Transverse colon (tissue), 4 donors: ENCODE measurements at regions not wholly inside any gene's neighbourhood (a gene's known extent, or its start where the extent isn't known, plus 50 kb on each side); places are given as distances from the start of the nearest gene placed in this dataset.
"Not testable (repeated sequence)": the region's sequence is repeated elsewhere in the genome, so short reads cannot be mapped to it uniquely, and the experiment has no call there.

Source experiments
- DNase-seq: peaks from one replicate; pipeline ENCODE4 v3.0.0-alpha.2; 2019
- H3K27ac ChIP-seq, 4 donors: fragments of 200-600 bp; sonication (generic); 2 replicates each; pipeline ENCODE4 v1.5.1; 2016 to 2018; ENCODE audit warnings: inconsistent platforms in 4 of 4
- H3K27me3 ChIP-seq: fragments of 200-600 bp; sonication (generic); 2 replicates; pipeline ENCODE4 v1.5.1; 2017; ENCODE audit warnings: inconsistent platforms
- H3K36me3 ChIP-seq, 4 donors: fragments of 200-600 bp; sonication (generic); 2 replicates each; pipeline ENCODE4 v1.5.1; 2017 to 2019; ENCODE audit warnings: inconsistent platforms in 4 of 4
- H3K4me1 ChIP-seq, 4 donors: fragments of 200-600 bp; sonication (generic); 2 replicates each; pipeline ENCODE4 v1.5.1; 2017 to 2020; ENCODE audit warnings: inconsistent platforms in 4 of 4
- H3K4me3 ChIP-seq, 4 donors: fragments of 200-600 bp; sonication (generic); 1 replicate in 1 of 4; 2 replicates in 3 of 4; pipeline versions ENCODE4 v1.5.1 to v1.6.1; 2017 to 2019; ENCODE audit warnings: inconsistent platforms in 4 of 4
- H3K9me3 ChIP-seq, 2 donors: fragments of 200-600 bp; sonication (generic); 2 replicates each; pipeline ENCODE4 v1.5.1; 2017 to 2019; ENCODE audit warnings: inconsistent platforms in 2 of 2
- EP300 ChIP-seq: sonication (generic); formaldehyde crosslinking; IDR thresholded peaks from one replicate; pipeline ENCODE4 v1.6.1; 2017; ENCODE audit warnings: antibody characterized with exemption, low read depth
- POLR2A ChIP-seq: fragments of 450-650 bp; IDR thresholded peaks from one replicate; pipeline ENCODE4 v1.6.1; 2016; ENCODE audit warnings: antibody characterized with exemption, mild to moderate bottlenecking, moderate library complexity
- POLR2AphosphoS5 ChIP-seq, 3 donors: sonication (generic); formaldehyde crosslinking; IDR thresholded peaks; one replicate each; pipeline ENCODE4 v1.6.1; 2016; ENCODE audit warnings: antibody characterized with exemption in 3 of 3
- WGBS, 2 donors: methylation state at CpG; one replicate each; pipeline ENCODE4 v1.1.5; 2018; ENCODE audit warnings: low coverage in 1 of 2; 5-methylcytosine and 5-hydroxymethylcytosine counted together
- in situ Hi-C, 4 donors: fragments of 200-750 bp; cut with MboI; loops; one replicate each; pipeline versions ENCODE4 v1.15.0 to v1.15.1; 2017; ENCODE audit warnings: low sequenced_read_pairs in 3 of 4, low pct_ligation_motif_present in 1 of 4, low pct_unique_long_range_greater_than_20kb in 1 of 4
- intact Hi-C: fragments of 100-400 bp; cut with DNase I; formaldehyde crosslinking; loops from one replicate; pipeline ENCODE4 v1.15.1; 2023; ENCODE audit warnings: low total_unique reads
- TF ChIP-seq, protein P1 (sequence below), 5 experiments: fragments of 200-600 bp in 3 of 5; fragments of 450-650 bp in 2 of 5; sonication (generic) in 3 of 5; IDR thresholded peaks; 1 replicate in 2 of 5; 2 replicates in 3 of 5; pipeline ENCODE4 v1.5.1; 2016 to 2017; ENCODE audit warnings: antibody characterized with exemption in 5 of 5, inconsistent platforms in 3 of 5, mild to moderate bottlenecking in 2 of 5, moderate library complexity in 1 of 5

DNA sequence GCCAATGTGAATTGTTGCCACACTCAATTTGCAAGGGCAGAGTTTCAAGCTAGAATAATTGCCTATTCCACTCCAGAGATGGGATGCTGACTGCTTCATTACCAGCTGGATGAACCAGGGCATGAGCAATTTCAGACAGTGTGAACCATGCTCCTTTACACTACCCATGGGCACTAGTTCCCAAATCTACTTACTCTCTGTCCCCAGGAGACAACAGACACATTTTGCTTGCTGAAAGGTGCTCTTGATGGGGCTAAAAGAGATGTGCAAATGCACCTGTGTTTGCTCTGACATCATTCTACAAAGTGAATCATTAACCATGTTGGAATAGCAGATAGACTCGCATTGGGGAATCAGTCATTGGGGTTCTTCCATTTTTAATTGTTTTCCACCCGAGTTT is 522.3 kb upstream of the NUDT12 start:
- H3K27me3 ChIP-seq, result no peaks in the 10 kb centered on the region
- no peaks in the 10 kb centered on the region for H3K4me1 ChIP-seq
- no peak overlapping the region for H3K4me3 ChIP-seq
- in situ Hi-C loops, result no loop called here
- TF ChIP-seq EP300, result no peak
- TF ChIP-seq POLR2AphosphoS5 (IDR thresholded peaks at IDR 0.05), result no peak
- no peak for TF ChIP-seq POLR2A
- TF ChIP-seq, protein P1, sequence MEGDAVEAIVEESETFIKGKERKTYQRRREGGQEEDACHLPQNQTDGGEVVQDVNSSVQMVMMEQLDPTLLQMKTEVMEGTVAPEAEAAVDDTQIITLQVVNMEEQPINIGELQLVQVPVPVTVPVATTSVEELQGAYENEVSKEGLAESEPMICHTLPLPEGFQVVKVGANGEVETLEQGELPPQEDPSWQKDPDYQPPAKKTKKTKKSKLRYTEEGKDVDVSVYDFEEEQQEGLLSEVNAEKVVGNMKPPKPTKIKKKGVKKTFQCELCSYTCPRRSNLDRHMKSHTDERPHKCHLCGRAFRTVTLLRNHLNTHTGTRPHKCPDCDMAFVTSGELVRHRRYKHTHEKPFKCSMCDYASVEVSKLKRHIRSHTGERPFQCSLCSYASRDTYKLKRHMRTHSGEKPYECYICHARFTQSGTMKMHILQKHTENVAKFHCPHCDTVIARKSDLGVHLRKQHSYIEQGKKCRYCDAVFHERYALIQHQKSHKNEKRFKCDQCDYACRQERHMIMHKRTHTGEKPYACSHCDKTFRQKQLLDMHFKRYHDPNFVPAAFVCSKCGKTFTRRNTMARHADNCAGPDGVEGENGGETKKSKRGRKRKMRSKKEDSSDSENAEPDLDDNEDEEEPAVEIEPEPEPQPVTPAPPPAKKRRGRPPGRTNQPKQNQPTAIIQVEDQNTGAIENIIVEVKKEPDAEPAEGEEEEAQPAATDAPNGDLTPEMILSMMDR (IDR thresholded peaks at IDR 0.05), result no peak
- intact Hi-C loops, result no loop called here
- H3K9me3 ChIP-seq, result no peaks in the 10 kb centered on the region
- H3K27ac ChIP-seq, result no peak overlapping the region
- no peak for DNase-seq
- 50 to 67% methylated on average over 2 of the region's 2 CpGs for whole genome bisulfite sequencing, 2 donors
- H3K36me3 ChIP-seq, result no peaks in the 10 kb centered on the region

DNA sequence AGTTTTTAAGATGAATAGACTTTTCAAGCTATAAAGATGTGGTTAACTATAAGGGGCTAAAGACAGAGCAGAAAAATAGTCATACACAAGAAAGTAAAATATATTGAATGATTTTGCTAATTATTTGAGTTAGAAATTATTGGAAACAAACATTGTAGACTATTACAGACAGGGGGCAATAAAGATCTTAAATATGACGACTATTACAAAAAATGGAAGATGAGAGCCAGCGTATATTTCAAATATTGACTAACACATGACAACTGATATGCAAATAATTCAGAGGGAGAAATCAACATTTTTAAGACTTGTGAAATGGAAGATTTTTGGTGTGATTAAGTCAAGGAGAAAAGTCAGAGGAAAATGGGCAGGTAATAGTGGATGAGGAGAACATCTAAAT is 520.2 kb upstream of the NUDT12 start:
- intact Hi-C loops (no loop called here), in situ Hi-C loops (no loop called here)
- WGBS, 2 donors, result 80 to 84% methylated on average over 2 of the region's 2 CpGs
- no peaks in the 10 kb centered on the region for H3K9me3 ChIP-seq
- H3K4me3 ChIP-seq, result no peak overlapping the region
- H3K4me1 ChIP-seq, result no peaks in the 10 kb centered on the region
- H3K27me3 ChIP-seq, result no peaks in the 10 kb centered on the region
- TF ChIP-seq, protein P1 (IDR thresholded peaks at IDR 0.05), result no peak
- TF ChIP-seq POLR2AphosphoS5 (IDR thresholded peaks at IDR 0.05) (no peak), EP300 (no peak)
- no peaks in the 10 kb centered on the region for H3K36me3 ChIP-seq
- no peak for DNase-seq
- no peak overlapping the region for H3K27ac ChIP-seq

DNA sequence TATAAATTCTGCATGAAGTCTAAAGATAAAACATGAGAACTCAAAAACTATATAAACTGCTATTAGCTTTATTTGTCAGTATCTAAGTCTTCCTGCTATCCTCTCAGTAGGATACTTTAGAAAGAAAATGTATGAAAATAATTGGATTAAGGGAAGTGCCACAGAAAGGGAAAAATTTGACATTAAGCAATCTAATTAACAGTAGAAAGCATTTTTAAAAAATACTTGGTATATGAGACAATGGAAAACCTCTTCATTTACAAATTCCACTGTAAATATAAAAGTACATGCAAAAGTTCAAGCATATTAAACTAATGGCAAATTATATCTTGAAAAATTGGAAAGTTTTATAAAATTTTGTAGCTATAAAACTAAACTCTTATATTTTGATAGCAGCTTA is 518.6 kb upstream of the NUDT12 start:
- no peaks in the 10 kb centered on the region for H3K36me3 ChIP-seq
- H3K27me3 ChIP-seq, result no peaks in the 10 kb centered on the region
- no peak overlapping the region for H3K4me3 ChIP-seq
- H3K9me3 ChIP-seq, result no peaks in the 10 kb centered on the region
- no peak for DNase-seq
- H3K4me1 ChIP-seq, result no peaks in the 10 kb centered on the region
- intact Hi-C loops, result no loop called here
- in situ Hi-C loops, result no loop called here
- TF ChIP-seq POLR2A, result no peak
- no peak for TF ChIP-seq EP300
- TF ChIP-seq POLR2AphosphoS5 (IDR thresholded peaks at IDR 0.05), result no peak
- TF ChIP-seq, protein P1 (IDR thresholded peaks at IDR 0.05), result no peak
- no peak overlapping the region for H3K27ac ChIP-seq

DNA sequence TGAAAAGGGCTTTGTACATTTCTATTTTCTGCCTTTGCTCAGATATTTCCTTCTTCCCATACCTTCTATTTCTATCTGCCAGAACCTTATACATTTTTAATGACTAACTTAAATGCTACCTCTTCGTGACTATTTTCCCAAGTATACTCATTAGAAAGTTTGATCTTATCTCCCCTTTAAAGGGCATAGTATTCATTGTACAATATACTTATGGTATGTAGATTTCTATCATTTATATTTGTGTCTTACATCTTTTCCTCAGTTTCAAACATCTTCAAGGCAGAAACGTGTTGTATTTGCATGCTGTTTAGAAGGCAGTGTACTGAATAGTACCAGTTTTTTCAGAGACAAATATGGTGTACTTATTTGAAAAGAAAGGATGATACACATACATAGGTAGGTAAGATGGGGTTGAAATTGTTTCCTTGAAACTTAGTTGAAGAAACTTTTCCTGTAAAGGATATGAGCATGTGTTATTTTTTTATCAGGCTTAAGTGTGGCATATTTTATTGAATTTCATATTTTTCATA is 518.1 kb upstream of the NUDT12 start:
- Histone ChIP-seq H3K36me3 (no peaks in the 10 kb centered on the region), H3K4me1 (no peaks in the 10 kb centered on the region), H3K27ac (no peak overlapping the region), H3K9me3 (no peaks in the 10 kb centered on the region), H3K4me3 (no peak overlapping the region), H3K27me3 (no peaks in the 10 kb centered on the region)
- 70 to 72% methylated on average over 2 of the region's 2 CpGs for WGBS, 2 donors
- DNase-seq, result no peak
- in situ Hi-C loops (no loop called here), intact Hi-C loops (no loop called here)
- TF ChIP-seq EP300, result no peak
- no peak for TF ChIP-seq POLR2AphosphoS5 (IDR thresholded peaks at IDR 0.05)
- TF ChIP-seq POLR2A, result no peak
- TF ChIP-seq, protein P1 (IDR thresholded peaks at IDR 0.05), result no peak

DNA sequence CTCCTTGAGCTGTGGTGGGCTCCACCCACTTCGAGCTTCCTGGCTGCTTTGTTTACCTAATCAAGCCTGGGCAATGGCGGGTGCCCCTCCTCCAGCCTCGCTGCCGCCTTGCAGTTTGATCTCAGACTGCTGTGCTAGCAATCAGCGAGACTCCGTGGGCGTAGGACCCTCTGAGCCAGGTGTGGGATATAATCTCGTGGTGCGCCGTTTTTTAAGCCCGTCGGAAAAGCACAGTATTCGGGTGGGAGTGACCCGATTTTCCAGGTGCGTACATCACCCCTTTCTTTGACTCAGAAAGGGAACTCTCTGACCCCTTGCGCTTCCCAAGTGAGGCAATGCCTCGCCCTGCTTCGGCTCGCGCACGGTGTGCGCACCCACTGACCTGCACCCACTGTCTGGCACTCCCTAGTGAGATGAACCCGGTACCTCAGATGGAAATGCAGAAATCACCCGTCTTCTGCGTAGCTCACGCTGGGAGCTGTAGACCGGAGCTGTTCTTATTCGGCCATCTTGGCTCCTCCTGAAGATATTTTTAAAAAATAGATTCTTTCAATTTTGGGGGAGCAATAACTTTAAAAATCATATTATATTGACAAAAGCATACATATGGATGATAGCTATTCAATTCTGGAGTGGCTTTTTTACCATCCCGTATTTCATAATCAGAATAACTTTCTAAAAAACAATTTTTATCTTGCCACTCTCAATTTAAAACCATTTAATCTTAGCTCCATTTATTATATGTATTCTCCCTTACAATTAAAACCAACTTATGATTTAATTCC is 517.5 kb upstream of the NUDT12 start:
- H3K27me3 ChIP-seq, intact Hi-C loops, in situ Hi-C loops, H3K4me3 ChIP-seq, H3K4me1 ChIP-seq, H3K36me3 ChIP-seq, H3K27ac ChIP-seq, DNase-seq, H3K9me3 ChIP-seq: not testable (repeated sequence)
- 90 to 100% methylated on average over 1 to 29 of the region's 29 CpGs for WGBS, 2 donors
